IMR-90 (cell line): ENCODE measurements at regions not wholly inside any gene's neighbourhood (a gene's known extent, or its start where the extent isn't known, plus 50 kb on each side); places are given as distances from the start of the nearest gene placed in this dataset.

Experiments
- ATAC-seq: fragments of 200-7000 bp; cut with Tn5 transposase; 2 replicates; pipeline ENCODE4 v1.9.1; 2020; ENCODE audit warnings: low read depth, mild to moderate bottlenecking, moderate library complexity
- BruUV-seq: library from RNA; stranded (reverse); fragments of 400-500 nt; replicated peaks from 2 replicates; lab custom pipeline; 2021; lab: Mats Ljungman, UMichigan
- CTCF ChIA-PET: fragments of 300-600 bp; formaldehyde crosslinking; extraction: SDS; loops from one replicate; lab custom pipeline; 2021; ENCODE audit warnings: antibody characterized with exemption; lab: Yijun Ruan, JAX
- POLR2A ChIA-PET: fragments of 300-600 bp; sonication (Branson Sonifier 250); formaldehyde crosslinking; loops from one replicate; lab custom pipeline; 2022; ENCODE audit warnings: antibody characterized with exemption; ENCODE audit not compliant: unreplicated experiment; lab: Charles Lee
- DNase-seq: peaks from one replicate; pipeline ENCODE4 v3.0.0; 2013
- H2AFZ ChIP-seq: replicated peaks from 2 replicates; pipeline ENCODE3; 2013; ENCODE audit warnings: low read length, mild to moderate bottlenecking; ENCODE audit not compliant: poor library complexity
- H2AK5ac ChIP-seq: 2 replicates; pipeline ENCODE4 v1.6.1; 2013; ENCODE audit warnings: low read depth, low read length, inconsistent platforms
- H2AK9ac ChIP-seq: replicated peaks from 2 replicates; pipeline ENCODE3; 2013; ENCODE audit warnings: mild to moderate bottlenecking, low read depth, low read length, moderate library complexity; ENCODE audit not compliant: poor library complexity
- H2BK120ac ChIP-seq: 2 replicates; pipeline ENCODE4 v1.6.1; 2013; ENCODE audit warnings: low read depth, low read length, inconsistent platforms
- H2BK15ac ChIP-seq: 3 replicates; pipeline ENCODE4 v1.6.1; 2013; ENCODE audit warnings: low read depth, low read length, inconsistent platforms
- H2BK20ac ChIP-seq: 2 replicates; pipeline ENCODE4 v1.6.1; 2013; ENCODE audit warnings: low read depth, mild to moderate bottlenecking, inconsistent platforms, low read length, moderate library complexity
- H2BK5ac ChIP-seq: 2 replicates; pipeline ENCODE4 v1.6.1; 2013; ENCODE audit warnings: mild to moderate bottlenecking, low read depth, low read length, inconsistent platforms; ENCODE audit not compliant: poor library complexity, severe bottlenecking
- H3K14ac ChIP-seq: replicated peaks from 2 replicates; pipeline ENCODE4 v1.6.1; 2013; ENCODE audit warnings: low read depth, low read length, inconsistent platforms
- H3K18ac ChIP-seq: 2 replicates; pipeline ENCODE4 v1.6.1; 2013; ENCODE audit warnings: low read depth, low read length, control low read depth
- H3K23ac ChIP-seq: 2 replicates; pipeline ENCODE4 v1.6.1; 2013; ENCODE audit warnings: low read depth, low read length, inconsistent platforms
- H3K27ac ChIP-seq: 2 replicates; pipeline ENCODE4 v1.5.1; 2013; ENCODE audit warnings: mild to moderate bottlenecking, control low read depth, low read length; ENCODE audit not compliant: insufficient read depth
- H3K27me3 ChIP-seq: 2 replicates; pipeline ENCODE4 v1.6.1; 2013; ENCODE audit warnings: low read length; ENCODE audit not compliant: control insufficient read depth, insufficient read depth
- H3K36me3 ChIP-seq: 2 replicates; pipeline ENCODE4 v1.6.1; 2013; ENCODE audit warnings: low read length, mixed read lengths; ENCODE audit not compliant: control insufficient read depth, insufficient read depth
- H3K4ac ChIP-seq: 2 replicates; pipeline ENCODE4 v1.6.1; 2013; ENCODE audit warnings: low read depth, low read length, inconsistent platforms
- H3K4me1 ChIP-seq: 2 replicates; pipeline ENCODE4 v1.6.1; 2013; ENCODE audit warnings: low read length, mixed read lengths; ENCODE audit not compliant: control insufficient read depth, insufficient read depth
- H3K4me2 ChIP-seq: 2 replicates; pipeline ENCODE4 v1.6.1; 2013; ENCODE audit warnings: low read depth, mild to moderate bottlenecking, control low read depth, low read length, moderate library complexity
- H3K4me3 ChIP-seq: 2 replicates; pipeline ENCODE4 v1.5.1; 2013; ENCODE audit warnings: low read depth, mild to moderate bottlenecking, control low read depth, low read length, moderate library complexity; ENCODE audit not compliant: insufficient read depth
- H3K56ac ChIP-seq: 2 replicates; pipeline ENCODE4 v1.6.1; 2013; ENCODE audit warnings: low read length, inconsistent platforms; ENCODE audit not compliant: insufficient read depth; ENCODE audit errors: extremely low read depth
- H3K79me1 ChIP-seq, 2 experiments: 2 replicates each; pipeline ENCODE4 v1.6.1; 2013; ENCODE audit warnings: low read length in 2 of 2, inconsistent platforms in 1 of 2, low read depth in 1 of 2
- H3K9ac ChIP-seq: 2 replicates; pipeline ENCODE4 v1.6.1; 2013; ENCODE audit warnings: low read depth, low read length, control low read depth
- H3K9me1 ChIP-seq: 2 replicates; pipeline ENCODE4 v1.6.1; 2013; ENCODE audit warnings: low read length, inconsistent platforms; ENCODE audit not compliant: insufficient read depth
- H3K9me3 ChIP-seq: 2 replicates; pipeline ENCODE4 v1.6.1; 2013; ENCODE audit warnings: low read length; ENCODE audit not compliant: control insufficient read depth, insufficient read depth
- H4K20me1 ChIP-seq: 2 replicates; pipeline ENCODE4 v1.6.1; 2013; ENCODE audit warnings: low read length, inconsistent platforms; ENCODE audit not compliant: insufficient read depth
- H4K5ac ChIP-seq: 2 replicates; pipeline ENCODE4 v1.6.1; 2013; ENCODE audit warnings: mild to moderate bottlenecking, low read depth, low read length, control low read depth
- H4K8ac ChIP-seq, 2 experiments: 2 replicates each; pipeline ENCODE4 v1.6.1; 2013; ENCODE audit warnings: low read depth in 2 of 2, low read length in 2 of 2, control low read depth in 1 of 2, inconsistent platforms in 1 of 2
- H4K91ac ChIP-seq: 2 replicates; pipeline ENCODE4 v1.6.1; 2013; ENCODE audit warnings: low read depth, low read length, inconsistent platforms; ENCODE audit not compliant: insufficient read depth
- BHLHE40 ChIP-seq: fragments of 150-350 bp; IDR thresholded peaks from 2 replicates; pipeline ENCODE4 v1.6.1; 2016; ENCODE audit warnings: mild to moderate bottlenecking, low read depth, low read length
- CEBPB ChIP-seq: IDR thresholded peaks from 2 replicates; pipeline ENCODE4 v1.6.1; 2012; ENCODE audit warnings: low read depth, low read length, improper control_type of control experiment
- MXI1 ChIP-seq: IDR thresholded peaks from 2 replicates; pipeline ENCODE4 v1.6.1; 2012; ENCODE audit warnings: low read depth, mild to moderate bottlenecking, low read length, moderate library complexity, borderline replicate concordance
- NFE2L2 ChIP-seq: fragments of 150-350 bp; IDR thresholded peaks from 2 replicates; pipeline ENCODE4 v1.6.1; 2016; ENCODE audit warnings: low read depth, mild to moderate bottlenecking, low read length
- RAD21 ChIP-seq: IDR thresholded peaks from 2 replicates; pipeline ENCODE4 v1.6.1; 2012; ENCODE audit warnings: low read length, improper control_type of control experiment
- RCOR1 ChIP-seq: IDR thresholded peaks from 2 replicates; pipeline ENCODE4 v1.6.1; 2012; ENCODE audit warnings: mild to moderate bottlenecking, low read length, improper control_type of control experiment; ENCODE audit not compliant: insufficient replicate concordance
- WGBS, 2 experiments: methylation state at CpG; one replicate each; pipeline versions ENCODE4 v1.1.5 to v1.1.7; 2013; ENCODE audit warnings: missing lambda C conversion rate in 2 of 2; ENCODE audit not compliant: insufficient read length in 1 of 2; ENCODE audit errors: extremely low coverage in 2 of 2; 5-methylcytosine and 5-hydroxymethylcytosine counted together
- dilution Hi-C: fragments of 300-500 bp; cut with HindIII; formaldehyde crosslinking; loops from one replicate; pipeline ENCODE4 v1.14.3; 2018; ENCODE audit warnings: low sequenced_read_pairs; ENCODE audit not compliant: unreplicated experiment
- in situ Hi-C: fragments of 300-500 bp; cut with MboI; formaldehyde crosslinking; loops from 3 replicates; pipeline ENCODE4 v1.14.3; 2019; ENCODE audit warnings: low sequenced_read_pairs, inconsistent platforms, mixed read lengths
- intact Hi-C: fragments of 100-400 bp; cut with micrococcal nuclease; formaldehyde crosslinking; loops from 2 replicates; pipeline ENCODE4 v1.10.0; 2022

- WGBS, 2 experiments = 17% methylated on average over 1 of the region's 4 CpGs; no CpG with 5 or more reads in 1 of the 2 experiments
Measured at GRCh38 chr1:147820761-147821297, 60.4 kb upstream of the GJA5 start.

More at GRCh38 chr1:147820761-147821297, 60.4 kb upstream of the GJA5 start:
- Histone ChIP-seq H3K18ac (no peak overlapping the region), H2BK20ac (no peak overlapping the region), H3K56ac (no peak overlapping the region), H2AK5ac (no peak overlapping the region), H2AK9ac (no peak overlapping the region), H3K9ac (no peak overlapping the region), H3K4me3 (no peak overlapping the region), H2BK15ac (no peak overlapping the region), H3K4me1 (no peaks in the 10 kb centered on the region), H3K27ac (no peak overlapping the region), H4K91ac (no peak overlapping the region), H3K36me3 (no peaks in the 10 kb centered on the region), H3K23ac (no peak overlapping the region), H2BK120ac (no peak overlapping the region), H2BK5ac (no peak overlapping the region), H3K4me2 (no peak overlapping the region), H2AFZ (no peak overlapping the region), H3K27me3 (no peaks in the 10 kb centered on the region), H4K20me1 (no peaks in the 10 kb centered on the region), H4K8ac (no peak overlapping the region), H4K5ac (no peak overlapping the region), H3K79me1 (no peaks in the 10 kb centered on the region), H3K9me3 (no peaks in the 10 kb centered on the region), H3K14ac (no peak overlapping the region), H3K9me1 (no peaks in the 10 kb centered on the region), H3K4ac (no peak overlapping the region)
- dilution Hi-C loops (no loop called here), in situ Hi-C loops (no loop called here), intact Hi-C loops (no loop called here)
- ATAC-seq (no peak), DNase-seq (no peak)
- ChIA-PET POLR2A (no interaction called here), CTCF (no interaction called here)
- BruUV-seq = no TSS peak
- no peak for TF ChIP-seq MXI1
- no peak for TF ChIP-seq RAD21
- TF ChIP-seq CEBPB = no peak
- TF ChIP-seq BHLHE40 = no peak
- no peak for TF ChIP-seq NFE2L2
- TF ChIP-seq RCOR1 = no peak
